GM21717 (cell line): ENCODE measurements at regions not wholly inside any gene's neighbourhood (a gene's known extent, or its start where the extent isn't known, plus 50 kb on each side); places are given as distances from the start of the nearest gene placed in this dataset.
"Not testable (repeated sequence)": the region's sequence is repeated elsewhere in the genome, so short reads cannot be mapped to it uniquely, and the experiment has no call there.

Experiments used
- ATAC-seq: cut with Tn5 transposase; IDR thresholded peaks from one replicate; pipeline ENCODE4 v1.9.1; 2021; ENCODE audit warnings: mild to moderate bottlenecking, moderate library complexity; ENCODE audit not compliant: unreplicated experiment

DNA sequence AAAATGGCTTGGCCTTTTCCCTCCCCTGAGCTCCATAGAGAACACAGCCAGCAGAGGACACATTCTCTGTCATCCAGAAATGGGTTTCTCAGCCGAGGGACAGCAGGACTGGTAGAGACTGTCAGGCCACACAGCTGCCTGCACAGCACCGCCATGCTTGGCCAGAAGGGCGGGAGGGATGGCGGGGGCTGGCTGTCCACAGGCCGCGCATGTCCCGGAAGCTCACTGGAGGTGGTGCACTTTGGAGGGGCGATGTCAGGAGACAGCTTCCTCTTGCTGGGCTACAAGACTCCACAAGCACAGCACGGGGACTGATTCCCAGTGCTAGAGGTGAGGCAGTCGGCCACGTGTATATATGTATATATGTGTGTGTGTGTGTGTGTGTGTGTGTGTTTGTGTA lies 125.3 kb downstream of the GOLGA6L4 start:
- not testable (repeated sequence) for ATAC-seq

DNA sequence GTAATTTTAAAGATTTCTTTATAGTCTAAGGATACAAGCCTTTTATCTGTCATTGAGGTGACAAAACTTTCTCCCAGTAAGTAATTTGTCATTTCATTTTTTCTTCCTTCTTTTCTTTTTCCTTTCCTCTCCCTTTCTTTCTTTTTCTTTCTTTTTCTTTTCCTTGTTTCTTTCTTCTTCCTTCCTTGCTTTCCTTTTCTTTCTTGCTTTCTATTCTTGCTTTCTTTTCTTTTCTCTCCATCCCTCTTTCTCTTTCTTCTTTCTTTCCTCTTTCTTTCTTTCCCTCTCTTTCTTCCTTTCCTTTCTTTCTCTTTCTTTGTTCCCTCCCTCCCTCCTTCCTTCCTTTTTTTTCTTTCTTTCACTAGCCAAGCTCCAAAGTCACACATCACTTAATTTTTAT lies 148.8 kb downstream of the GOLGA6L4 start:
- ATAC-seq = not testable (repeated sequence)

DNA sequence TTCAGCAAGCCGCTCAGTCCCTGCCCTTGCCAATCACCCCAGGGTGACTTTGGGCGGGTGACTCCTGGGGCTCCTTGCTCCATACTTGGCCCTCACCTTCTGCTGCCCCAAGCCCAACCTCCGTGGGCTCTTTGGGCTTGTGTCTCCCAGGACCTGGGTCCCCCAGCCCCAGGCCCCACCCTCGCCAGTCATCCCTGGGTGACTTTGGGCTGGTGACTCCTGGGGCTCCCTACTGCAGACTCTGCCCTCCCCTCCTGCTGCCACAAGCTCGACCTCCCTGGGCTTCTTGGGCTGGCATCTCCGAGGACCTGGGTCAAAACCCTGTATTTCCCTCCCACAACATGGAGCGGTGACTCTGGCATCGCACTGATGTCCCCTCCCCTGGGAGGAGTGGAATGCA lies 151.5 kb downstream of the GOLGA6L4 start:
- no peak for ATAC-seq

DNA sequence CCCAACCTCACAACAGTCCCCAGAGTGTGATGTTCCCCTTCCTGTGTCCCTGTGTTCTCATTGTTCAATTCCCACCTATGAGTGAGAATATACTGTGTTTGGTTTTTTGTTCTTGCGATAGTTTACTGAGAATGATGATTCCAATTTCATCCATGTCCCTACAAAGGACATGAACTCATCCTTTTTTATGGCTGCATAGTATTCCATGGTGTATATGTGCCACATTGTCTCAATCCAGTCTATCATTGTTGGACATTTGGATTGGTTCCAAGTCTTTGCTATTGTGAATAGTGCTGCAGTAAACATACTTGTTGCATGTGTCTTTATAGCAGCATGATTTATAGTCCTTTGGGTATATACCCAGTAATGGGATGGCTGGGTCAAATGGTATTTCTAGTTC lies 152.6 kb downstream of the GOLGA6L4 start:
- not testable (repeated sequence) for ATAC-seq

DNA sequence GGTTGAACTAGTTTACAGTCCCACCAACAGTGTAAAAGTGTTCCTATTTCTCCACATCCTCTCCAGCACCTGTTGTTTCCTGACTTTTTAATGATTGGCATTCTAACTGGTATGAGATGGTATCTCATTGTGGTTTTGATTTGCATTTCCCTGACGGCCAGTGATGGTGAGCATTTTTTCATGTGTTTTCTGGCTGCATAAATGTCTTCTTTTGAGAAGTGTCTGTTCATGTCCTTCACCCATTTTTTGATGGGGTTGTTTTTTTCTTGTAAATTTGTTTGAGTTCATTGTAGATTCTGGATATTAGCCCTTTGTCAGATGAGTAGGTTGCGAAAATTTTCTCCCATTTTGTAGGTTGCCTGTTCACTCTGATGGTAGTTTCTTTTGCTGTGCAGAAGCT lies 153.1 kb downstream of the GOLGA6L4 start:
- not testable (repeated sequence) for ATAC-seq

DNA sequence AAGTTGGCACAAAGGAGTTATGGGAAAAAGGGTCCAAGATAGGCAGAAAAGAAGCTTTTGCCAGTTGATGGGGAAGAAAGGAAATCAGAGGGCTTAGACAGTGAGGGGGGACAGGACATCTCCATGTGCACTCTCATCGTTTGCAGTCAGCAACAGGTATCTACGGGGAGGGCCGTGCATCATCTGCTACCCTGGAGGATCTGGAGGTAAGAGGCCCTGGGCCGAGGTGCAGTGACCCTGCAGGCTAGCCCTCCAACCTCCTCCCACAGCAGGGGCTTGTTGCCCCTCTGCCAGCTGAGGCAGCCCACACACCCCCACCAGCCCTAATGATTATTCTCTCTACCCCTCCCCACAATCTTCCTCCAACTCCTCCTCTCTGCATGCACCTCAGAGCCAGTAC lies 154.8 kb downstream of the GOLGA6L4 start:
- ATAC-seq = not testable (repeated sequence)

DNA sequence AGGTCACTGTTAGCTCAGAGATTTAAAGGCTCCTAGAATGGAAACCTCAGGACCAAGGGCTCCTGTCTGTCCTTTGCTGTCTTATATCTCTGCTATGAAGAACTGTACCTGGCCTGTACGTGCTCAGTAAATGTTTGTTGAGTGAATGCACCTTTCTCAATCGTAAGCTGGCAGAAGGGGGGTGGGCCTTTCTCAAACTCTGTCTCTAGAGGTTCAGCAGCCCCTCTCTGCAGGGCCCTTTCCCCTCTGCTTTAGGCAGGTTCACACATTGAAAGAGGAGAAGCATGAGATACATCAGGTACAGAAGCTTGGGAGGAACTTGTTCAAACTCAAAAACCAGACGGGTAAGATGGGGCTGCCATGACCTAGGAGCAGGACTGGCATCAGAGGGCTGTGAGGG lies 155.6 kb downstream of the GOLGA6L4 start:
- ATAC-seq = no peak

DNA sequence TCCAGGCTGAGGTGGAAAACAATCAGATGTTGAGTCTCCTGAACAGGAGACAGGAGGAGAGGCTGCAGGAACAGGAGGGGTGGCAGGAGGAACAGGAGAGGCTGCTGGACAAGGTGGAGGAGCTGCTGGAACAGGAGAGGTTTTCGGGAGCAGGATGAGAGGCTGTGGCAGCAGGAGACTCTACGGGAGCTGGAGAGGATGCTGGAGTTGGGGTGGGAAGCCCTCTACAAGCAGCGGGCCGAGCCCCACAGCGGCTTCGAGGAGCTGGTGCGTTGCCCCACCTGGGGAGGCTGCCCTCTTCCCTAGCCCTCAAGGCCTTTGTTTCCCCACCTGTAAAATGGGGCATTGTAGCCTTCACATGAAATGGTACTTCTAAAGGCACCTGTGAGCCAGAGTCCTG lies 156.4 kb downstream of the GOLGA6L4 start:
- not testable (repeated sequence) for ATAC-seq

DNA sequence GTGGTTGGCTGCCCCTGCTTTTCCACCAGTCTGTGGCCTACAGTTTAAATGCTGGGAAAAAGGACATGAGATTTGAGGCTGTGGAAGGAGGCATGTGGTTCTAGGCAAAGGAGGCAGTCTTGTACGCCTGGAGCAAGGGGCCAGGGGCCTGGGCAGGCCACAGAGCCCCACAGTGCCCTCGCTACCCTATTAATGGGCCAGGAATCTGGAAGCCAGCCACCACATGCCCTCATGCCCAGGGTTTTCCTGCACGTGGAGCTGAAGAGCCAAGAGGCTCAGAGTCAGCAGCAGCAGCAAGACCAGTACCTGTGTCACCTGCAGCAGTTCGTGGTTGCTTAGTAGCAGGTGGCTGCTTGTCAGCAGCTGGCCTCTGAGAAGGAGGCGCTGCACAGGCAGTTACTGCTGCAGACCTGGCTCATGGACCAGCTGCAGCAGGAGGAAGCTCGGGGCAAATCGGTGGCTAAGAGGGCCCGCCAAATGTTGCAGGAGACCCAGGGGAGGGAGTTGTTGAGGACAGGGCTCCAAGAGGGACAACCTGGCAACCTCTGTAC lies 157.9 kb downstream of the GOLGA6L4 start:
- not testable (repeated sequence) for ATAC-seq

DNA sequence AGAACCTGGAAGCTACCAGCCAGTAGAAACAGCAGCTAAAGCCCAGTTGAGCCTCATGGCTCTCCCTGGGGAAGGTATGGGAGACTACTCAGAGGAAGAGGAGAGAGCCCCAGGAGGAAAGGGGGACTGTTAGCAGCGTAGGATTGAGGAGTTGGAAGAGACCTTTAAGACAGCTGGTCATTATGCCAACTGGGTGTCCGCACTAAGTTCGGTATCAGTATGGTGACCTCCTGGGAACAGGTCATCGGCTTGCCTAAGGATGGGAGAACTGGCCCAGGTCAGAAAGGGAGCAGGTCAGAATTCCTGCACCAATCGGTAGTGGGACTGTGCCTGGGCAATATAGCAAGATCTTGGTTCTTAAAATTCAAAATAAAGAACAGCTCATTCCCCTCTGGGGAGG lies 158.4 kb downstream of the GOLGA6L4 start:
- not testable (repeated sequence) for ATAC-seq

DNA sequence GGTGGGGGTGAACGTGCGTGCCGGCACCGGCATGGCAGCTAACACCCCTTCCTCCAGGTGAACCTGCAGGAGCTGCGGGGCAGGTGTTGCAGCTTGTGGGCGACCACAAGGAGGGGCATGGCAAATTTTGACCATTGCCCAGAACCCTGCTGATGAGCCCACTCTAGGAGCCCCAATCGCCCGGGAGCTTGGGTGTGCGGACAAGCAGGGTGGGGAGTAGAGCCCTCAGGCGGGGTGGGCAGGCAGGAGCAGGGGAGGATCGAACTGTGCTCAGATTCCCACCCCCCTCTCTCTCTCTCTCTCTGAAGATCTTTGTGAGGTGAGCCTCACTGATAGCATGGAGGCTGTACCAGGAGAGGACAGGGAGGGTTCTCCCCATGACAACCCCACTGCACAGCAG lies 159.8 kb downstream of the GOLGA6L4 start:
- not testable (repeated sequence) for ATAC-seq

DNA sequence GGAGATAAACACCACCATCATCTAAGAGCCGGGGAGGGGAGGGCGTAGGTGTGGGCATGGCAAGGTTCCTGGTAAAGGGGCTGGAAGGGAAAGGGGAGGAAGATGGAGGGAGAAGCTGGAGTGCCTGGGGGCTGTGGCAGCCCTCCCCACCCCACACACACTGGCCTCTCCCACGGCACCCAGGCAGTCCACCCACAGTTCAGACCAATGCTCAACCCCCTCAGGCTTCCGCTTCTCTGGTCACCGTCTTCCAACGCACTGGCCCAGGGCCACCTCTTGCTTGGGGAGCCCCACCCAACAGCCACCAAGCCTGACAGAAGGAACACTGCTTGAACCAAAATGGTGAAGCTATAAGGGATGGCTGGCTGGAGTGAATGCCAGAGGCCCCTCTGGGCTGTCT lies 160.3 kb downstream of the GOLGA6L4 start:
- ATAC-seq = not testable (repeated sequence)

DNA sequence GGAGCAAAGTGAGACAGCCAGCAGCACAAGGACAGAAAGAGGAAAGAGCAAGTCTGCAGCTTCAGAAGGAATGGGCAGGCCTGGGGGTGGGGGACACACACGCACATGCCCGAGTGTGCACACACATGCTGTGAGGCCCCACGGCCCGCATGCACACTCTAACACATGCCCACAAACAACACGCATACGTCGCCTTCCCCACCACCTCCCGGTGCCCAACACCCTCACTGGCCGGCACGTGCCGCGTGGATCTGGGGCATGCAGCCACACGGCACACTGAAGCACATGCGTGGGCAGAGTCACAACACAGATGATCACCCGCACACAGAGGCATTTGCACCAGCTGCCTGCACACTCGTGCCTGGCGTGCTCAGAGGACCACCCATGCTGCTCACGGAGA lies 161.5 kb downstream of the GOLGA6L4 start:
- ATAC-seq = not testable (repeated sequence)

DNA sequence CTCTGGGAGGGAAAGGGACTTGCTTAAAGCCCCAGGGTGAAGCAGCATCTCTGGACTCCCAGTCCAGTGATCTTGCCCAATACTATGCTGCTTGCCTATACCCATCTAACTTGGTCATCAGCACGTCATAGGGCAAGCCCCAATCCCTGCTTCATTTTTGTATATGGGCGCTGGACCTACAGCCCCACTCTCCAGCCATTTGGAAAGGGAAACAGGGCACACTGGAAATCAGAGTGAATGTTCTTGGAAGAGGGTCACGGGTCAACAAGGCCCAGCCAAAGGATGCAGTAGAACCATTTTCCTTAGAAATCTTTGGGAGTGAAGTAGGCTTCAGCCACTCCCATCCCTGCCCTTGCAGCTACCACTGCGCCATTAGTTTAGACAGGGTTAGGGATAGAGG lies 162.5 kb downstream of the GOLGA6L4 start:
- ATAC-seq = not testable (repeated sequence)

DNA sequence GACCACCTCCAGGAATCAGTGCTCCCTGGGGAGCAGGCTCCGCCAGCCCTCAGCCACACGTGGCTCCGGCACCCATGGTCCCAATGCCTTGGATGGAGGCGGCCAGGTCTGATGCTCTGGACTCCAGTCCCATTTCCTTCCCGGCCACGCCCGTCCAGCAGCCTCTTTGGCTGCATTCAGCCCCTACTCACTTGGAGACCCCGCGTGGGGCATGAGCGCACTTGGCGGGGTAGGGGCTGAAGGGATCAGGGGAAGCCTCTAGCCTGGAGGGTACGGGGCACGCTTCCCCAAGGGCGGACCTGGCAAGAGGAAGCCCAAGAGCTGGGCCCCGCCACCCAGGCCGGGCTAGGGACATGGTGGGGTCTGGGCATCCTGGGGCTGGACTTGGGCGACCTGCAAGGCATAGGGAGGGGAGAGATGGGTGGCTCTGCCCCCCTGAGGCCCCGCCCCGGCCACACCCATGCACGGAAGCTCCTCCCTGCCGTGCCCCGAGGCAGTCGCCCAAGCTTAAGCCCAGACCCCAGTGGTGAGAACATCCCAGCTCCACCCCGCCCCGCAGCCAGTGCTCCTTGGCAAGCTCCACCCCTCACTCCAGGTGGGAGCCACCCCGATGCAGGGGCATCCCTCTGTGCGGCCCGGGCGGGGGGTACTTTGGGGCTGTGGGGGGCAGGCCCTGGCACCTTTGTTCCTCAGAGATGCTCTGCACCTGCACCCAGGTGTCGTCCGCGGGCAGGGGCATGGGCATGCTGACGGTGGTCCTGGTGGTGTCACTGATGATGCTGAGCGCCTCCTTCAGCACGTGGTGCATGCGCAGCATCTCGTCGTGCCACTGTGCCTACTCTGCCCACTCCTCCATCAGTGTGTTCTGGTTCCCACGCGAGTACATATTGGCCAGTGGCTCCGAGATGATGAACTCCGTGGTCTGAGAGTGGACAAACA lies 163.5 kb downstream of the GOLGA6L4 start:
- ATAC-seq = no peak

DNA sequence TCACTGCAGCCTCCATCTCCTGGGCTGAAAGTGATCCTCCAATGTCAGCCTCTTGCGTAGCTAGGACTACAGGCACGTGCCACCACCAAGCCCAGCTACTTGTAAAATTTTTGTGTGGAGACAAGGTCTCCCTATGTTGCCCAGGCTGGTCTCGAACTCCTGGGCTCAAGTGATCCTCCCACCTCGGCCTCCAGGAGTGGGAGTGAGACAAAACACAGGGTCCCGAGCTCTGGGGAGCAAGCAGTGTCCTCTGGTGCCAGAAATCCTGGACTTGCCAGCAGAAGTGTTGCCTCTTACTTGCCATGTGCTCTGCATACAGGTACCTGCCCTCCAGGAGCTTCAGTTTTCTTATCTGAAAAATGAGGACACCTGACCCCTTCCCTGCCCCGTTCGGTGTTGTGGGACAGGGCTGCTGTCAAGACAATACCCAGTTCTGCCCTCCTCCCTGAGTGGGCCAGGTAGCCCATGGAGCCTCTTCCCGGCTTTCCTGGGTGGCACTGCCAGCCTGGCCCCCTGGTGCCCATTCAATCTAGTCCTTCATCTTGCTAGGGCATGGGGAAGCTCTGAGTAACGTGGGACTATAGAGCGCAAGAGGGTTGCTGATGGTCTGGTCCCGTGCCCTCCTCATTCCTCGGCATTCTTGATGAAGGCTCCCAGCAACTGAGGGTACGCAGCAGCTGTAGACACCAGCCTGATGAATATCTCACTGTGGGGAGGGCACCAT lies 164.6 kb downstream of the GOLGA6L4 start:
- ATAC-seq = no peak

DNA sequence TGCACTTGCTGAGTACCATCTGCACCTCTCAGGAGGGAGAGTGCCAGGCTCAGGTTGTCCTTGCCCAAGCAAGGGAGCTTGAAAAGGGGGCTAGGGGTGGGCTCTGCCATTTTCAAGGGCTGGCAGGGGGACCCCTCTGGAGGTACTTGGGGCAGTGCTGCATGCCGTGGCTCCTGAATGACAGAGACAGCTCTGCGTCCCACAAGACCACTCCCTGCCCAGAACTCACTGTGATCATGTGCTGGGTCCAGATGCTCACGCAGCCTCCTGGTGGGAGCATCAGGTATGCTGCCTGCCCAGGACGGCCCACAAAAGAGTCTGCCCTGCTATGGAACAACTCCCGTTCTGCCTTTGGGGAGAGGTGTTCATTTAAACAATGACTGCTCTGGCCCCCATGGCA lies 165.2 kb downstream of the GOLGA6L4 start:
- no peak for ATAC-seq

DNA sequence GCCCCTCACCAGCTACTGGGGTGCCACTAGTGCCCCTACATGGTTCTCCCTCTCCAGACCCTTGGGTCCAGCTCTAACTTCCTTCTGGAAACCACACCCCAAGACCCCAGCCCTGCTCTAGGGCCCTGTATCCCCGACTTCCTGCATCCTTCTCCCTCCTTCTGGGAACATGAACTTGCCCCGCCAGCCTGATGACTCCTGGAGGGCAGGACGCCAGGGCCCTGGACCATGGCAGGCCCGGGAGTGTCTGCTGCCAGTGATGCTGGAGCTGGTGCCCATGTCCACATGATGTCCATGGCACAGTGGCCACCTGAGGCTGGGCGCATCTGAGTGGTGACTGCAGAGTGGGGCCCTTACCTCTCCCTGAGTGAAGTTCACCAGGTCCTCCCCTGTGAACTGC lies 165.9 kb downstream of the GOLGA6L4 start:
- ATAC-seq = not testable (repeated sequence)

DNA sequence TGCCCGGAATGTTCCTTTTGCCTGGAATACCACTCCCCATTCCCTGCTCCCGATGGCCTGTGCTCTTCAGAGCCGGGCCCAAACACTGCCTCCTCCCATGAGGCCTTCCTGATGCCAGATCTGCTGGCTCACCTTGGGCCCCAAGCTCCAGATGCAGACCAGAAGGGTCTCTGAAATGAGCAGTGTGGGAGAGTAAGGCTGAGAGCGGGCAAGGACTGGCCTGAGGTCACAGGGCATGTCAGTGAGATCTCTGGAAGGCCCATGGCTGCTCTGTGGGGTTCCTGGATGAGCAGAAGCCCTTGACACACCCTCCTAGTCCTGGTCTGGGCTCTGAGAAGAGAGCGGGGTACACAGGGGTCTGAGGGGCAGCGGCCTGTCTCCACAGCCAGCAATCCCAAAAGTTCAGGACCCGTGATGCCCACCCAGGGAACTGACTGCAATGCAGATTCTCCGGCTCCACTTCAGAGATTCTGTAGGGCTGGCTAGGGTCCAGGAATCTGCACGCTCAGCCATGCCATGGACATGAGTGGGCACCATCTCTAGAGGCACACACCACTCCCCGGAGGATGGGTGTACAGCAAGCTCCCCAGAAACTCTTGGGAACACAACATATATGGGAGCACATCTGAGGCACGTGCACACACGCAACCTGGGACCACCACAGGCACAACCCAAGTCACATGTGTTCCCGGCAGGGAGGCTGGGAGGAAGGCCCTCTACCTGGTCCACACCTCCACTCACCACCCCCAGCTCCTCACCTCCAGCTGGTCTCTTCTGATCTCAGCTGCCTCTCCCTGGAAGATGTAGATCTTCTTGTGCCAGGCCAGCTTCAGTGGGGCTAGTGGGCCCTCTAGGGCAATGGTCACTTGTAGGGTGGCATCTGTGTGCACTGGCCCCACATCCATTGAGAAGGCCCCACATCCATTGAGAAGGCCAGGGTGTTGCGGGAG lies 166.6 kb downstream of the GOLGA6L4 start:
- ATAC-seq = not testable (repeated sequence)

DNA sequence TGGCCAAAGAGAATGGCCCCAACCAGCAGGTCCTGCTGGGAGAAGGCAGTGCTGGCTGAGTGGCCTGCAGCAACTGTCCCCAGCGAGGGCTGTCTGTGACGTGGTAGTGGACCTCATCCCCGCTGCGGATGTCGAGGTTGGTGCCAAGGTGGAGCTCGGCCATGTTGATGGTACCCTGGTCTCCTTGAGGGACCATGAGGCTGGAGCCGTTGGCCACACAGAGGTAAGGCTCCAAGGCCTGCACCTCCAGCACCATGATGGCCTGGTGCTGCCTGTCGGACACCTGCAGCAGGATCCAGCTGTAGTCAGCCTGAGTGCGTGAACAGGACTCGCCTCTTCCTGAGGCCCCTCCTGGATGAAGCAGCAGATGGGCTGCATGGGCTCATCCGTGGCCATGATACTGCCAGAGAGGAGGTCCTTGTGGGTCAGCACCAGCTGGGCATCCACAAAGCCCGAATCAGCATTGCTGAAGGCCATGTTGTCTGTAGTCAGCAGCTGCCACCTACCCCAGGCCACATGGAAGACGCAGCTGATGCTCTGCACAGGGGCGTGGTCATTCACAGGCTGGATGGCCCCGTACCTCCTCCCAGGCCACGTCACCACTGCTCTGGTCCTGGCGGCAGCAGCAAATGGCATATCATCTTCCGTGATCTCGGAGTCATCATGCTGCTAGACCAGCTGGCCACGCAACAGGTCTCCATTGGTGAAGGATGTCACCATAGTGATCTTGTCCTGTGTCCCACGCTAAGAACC lies 167.5 kb downstream of the GOLGA6L4 start:
- no peak for ATAC-seq
